ENCODE measurements at regions not wholly inside any gene's neighbourhood (a gene's known extent, or its start where the extent isn't known, plus 50 kb on each side); places are given as distances from the start of the nearest gene placed in this dataset.

- TF ChIP-seq YY1 (IDR thresholded peaks at IDR 0.05; ENCODE audit: insufficient read depth, insufficient read length) = no peak
- TF ChIP-seq SUZ12 (IDR thresholded peaks at IDR 0.05; ENCODE audit: extremely low read depth, insufficient read depth, insufficient read length) = no peak
These were observed 56.4 kb downstream of the KLF12 start for GRCh38 chr13:74077792-74078191.
